HG03521 (cell line): ENCODE measurements at regions not wholly inside any gene's neighbourhood (a gene's known extent, or its start where the extent isn't known, plus 50 kb on each side); places are given as distances from the start of the nearest gene placed in this dataset.
"Not testable (repeated sequence)": the region's sequence is repeated elsewhere in the genome, so short reads cannot be mapped to it uniquely, and the experiment has no call there.

ENCODE experiments used
- ATAC-seq: cut with Tn5 transposase; IDR thresholded peaks from one replicate; pipeline ENCODE4 v1.9.1; 2021; ENCODE audit warnings: mild to moderate bottlenecking, moderate library complexity; ENCODE audit not compliant: unreplicated experiment

- ATAC-seq = no peak
Measured at GRCh38 chr6:139533573-139534471, 159.4 kb upstream of the CITED2 start.

- no peak for ATAC-seq
Measured at GRCh38 chr6:139533171-139533570, 158.7 kb upstream of the CITED2 start.

- ATAC-seq = no peak
Measured at GRCh38 chr6:139531148-139532115, 157.0 kb upstream of the CITED2 start.

GRCh38 chr6:139530561-139530960, 156.1 kb upstream of the CITED2 start:
- ATAC-seq = no peak

- ATAC-seq = no peak
Measured at GRCh38 chr6:139529420-139529819, 155.0 kb upstream of the CITED2 start.

- ATAC-seq = no peak
Measured at GRCh38 chr6:139528471-139528870, 154.0 kb upstream of the CITED2 start.

GRCh38 chr6:139525415-139525814, 151.0 kb upstream of the CITED2 start:
- no peak for ATAC-seq

GRCh38 chr6:139523986-139524385, 149.5 kb upstream of the CITED2 start:
- no peak for ATAC-seq

- no peak for ATAC-seq
Measured at GRCh38 chr6:139522511-139523220, 148.2 kb upstream of the CITED2 start.

GRCh38 chr6:139521338-139521737, 146.9 kb upstream of the CITED2 start:
- ATAC-seq = no peak

GRCh38 chr6:139520321-139520768, 145.9 kb upstream of the CITED2 start:
- ATAC-seq = no peak

GRCh38 chr6:139519571-139520031, 145.2 kb upstream of the CITED2 start:
- ATAC-seq = no peak

- no peak for ATAC-seq
Measured at GRCh38 chr6:139519097-139519496, 144.6 kb upstream of the CITED2 start.

- no peak for ATAC-seq
Measured at GRCh38 chr6:139518556-139519091, 144.2 kb upstream of the CITED2 start.

GRCh38 chr6:139517998-139518555, 143.6 kb upstream of the CITED2 start:
- ATAC-seq = not testable (repeated sequence)

GRCh38 chr6:139515511-139515910, 141.1 kb upstream of the CITED2 start:
- no peak for ATAC-seq

- ATAC-seq = no peak
Measured at GRCh38 chr6:139514819-139515218, 140.4 kb upstream of the CITED2 start.

- no peak for ATAC-seq
Measured at GRCh38 chr6:139510040-139510790, 135.8 kb upstream of the CITED2 start.

GRCh38 chr6:139509167-139509566, 134.7 kb upstream of the CITED2 start:
- no peak for ATAC-seq
